Endothelial cell of umbilical vein (primary cell): ENCODE measurements at regions not wholly inside any gene's neighbourhood (a gene's known extent, or its start where the extent isn't known, plus 50 kb on each side); places are given as distances from the start of the nearest gene placed in this dataset.

Experiments used
- BruUV-seq: library from RNA; stranded (reverse); fragments of 400-500 nt; replicated peaks from 2 replicates; lab custom pipeline; 2021; lab: Mats Ljungman, UMichigan
- CTCF ChIA-PET: fragments of 300-600, 350-600 bp; sonication (Branson Sonifier 250); formaldehyde crosslinking; loops from one replicate; lab custom pipeline; 2021; ENCODE audit warnings: antibody characterized with exemption, inconsistent platforms; lab: Charles Lee
- POLR2A ChIA-PET: fragments of 300-600, 350-600 bp; sonication (Branson Sonifier 250); formaldehyde crosslinking; loops from one replicate; lab custom pipeline; 2021; ENCODE audit warnings: antibody characterized with exemption, inconsistent platforms; lab: Charles Lee
- DNase-seq: peaks from one replicate; pipeline ENCODE4 v3.0.0-alpha.2; 2011; ENCODE audit warnings: low read depth, low spot score
- FAIRE-seq: peaks from 2 replicates; lab custom pipeline; 2011; peaks lifted over from hg19 to GRCh38; lab: Jason Lieb, UNC
- H2AFZ ChIP-seq: 2 replicates; pipeline ENCODE4 v1.6.0; 2012; ENCODE audit warnings: low read depth, low read length, control low read depth, inconsistent platforms
- H3K27ac ChIP-seq: 2 replicates; pipeline ENCODE4 v1.5.1; 2011; ENCODE audit warnings: low read depth, mild to moderate bottlenecking, control low read depth, low read length, moderate library complexity; ENCODE audit not compliant: insufficient read depth
- H3K27me3 ChIP-seq, 2 experiments: 2 replicates each; pipeline versions ENCODE4 v1.6.0 to v1.6.1; 2011; ENCODE audit warnings: low read length in 2 of 2, mixed read lengths in 1 of 2; ENCODE audit not compliant: control insufficient read depth in 2 of 2, insufficient read depth in 2 of 2
- H3K36me3 ChIP-seq, 2 experiments: 2 replicates in 1 of 2; 3 replicates in 1 of 2; pipeline ENCODE4 v1.5.1; 2011; ENCODE audit warnings: low read length in 2 of 2, mild to moderate bottlenecking in 1 of 2, moderate library complexity in 1 of 2; ENCODE audit not compliant: control insufficient read depth in 2 of 2, insufficient read depth in 2 of 2; ENCODE audit errors: extremely low read depth in 1 of 2
- H3K4me1 ChIP-seq: 3 replicates; pipeline ENCODE4 v1.5.1; 2011; ENCODE audit warnings: mild to moderate bottlenecking, low read length; ENCODE audit not compliant: control insufficient read depth, insufficient read depth; ENCODE audit errors: extremely low read depth
- H3K4me2 ChIP-seq: 2 replicates; pipeline ENCODE4 v1.6.1; 2011; ENCODE audit warnings: low read length, control low read depth, mixed read lengths; ENCODE audit not compliant: insufficient read depth
- H3K4me3 ChIP-seq, 3 experiments: fragments of 200-600 bp in 1 of 3; sonication (generic), shearing (Covaris generic) in 1 of 3; replicated peaks in 1 of 3; 2 replicates each; pipeline ENCODE4 v1.5.1; 2011 to 2016; ENCODE audit warnings: control low read depth in 3 of 3, low read length in 3 of 3, mild to moderate bottlenecking in 2 of 3, inconsistent platforms in 1 of 3, low read depth in 1 of 3, moderate library complexity in 1 of 3; ENCODE audit not compliant: insufficient read depth in 1 of 3
- H3K79me2 ChIP-seq: 2 replicates; pipeline ENCODE4 v1.6.0; 2012; ENCODE audit warnings: low read length, inconsistent platforms; ENCODE audit not compliant: control insufficient read depth, insufficient read depth
- H3K9ac ChIP-seq: replicated peaks from 2 replicates; pipeline ENCODE3; 2011; ENCODE audit warnings: low read length, control low read depth; ENCODE audit not compliant: insufficient read depth; ENCODE audit errors: extremely low read depth
- H3K9me1 ChIP-seq: replicated peaks from 3 replicates; pipeline ENCODE4 v1.6.0; 2011; ENCODE audit warnings: mild to moderate bottlenecking, low read length; ENCODE audit not compliant: control insufficient read depth, insufficient read depth; ENCODE audit errors: extremely low read depth
- H3K9me3 ChIP-seq: replicated peaks from 2 replicates; pipeline ENCODE4 v1.5.1; 2012; ENCODE audit warnings: low read length, inconsistent platforms; ENCODE audit not compliant: control insufficient read depth, insufficient read depth
- H4K20me1 ChIP-seq: replicated peaks from 2 replicates; pipeline ENCODE3; 2011; ENCODE audit warnings: mild to moderate bottlenecking, low read length; ENCODE audit not compliant: control insufficient read depth, insufficient read depth; ENCODE audit errors: extremely low read depth
- CTCF ChIP-seq, 2 donors: IDR thresholded peaks; 1 replicate in 1 of 2; 2 replicates in 1 of 2; pipeline ENCODE4 v1.5.1; 2011; ENCODE audit warnings: low read length in 2 of 2, mild to moderate bottlenecking in 2 of 2, moderate library complexity in 2 of 2, control low read depth in 1 of 2, inconsistent platforms in 1 of 2, low read depth in 1 of 2; ENCODE audit not compliant: insufficient read depth in 1 of 2; ENCODE audit errors: extremely low read depth in 1 of 2
- EZH2 ChIP-seq: IDR thresholded peaks from 2 replicates; pipeline ENCODE4 v1.6.1; 2012; ENCODE audit warnings: borderline replicate concordance, low read depth, mild to moderate bottlenecking, moderate library complexity, low read length, inconsistent platforms; ENCODE audit not compliant: severe bottlenecking
- FOS ChIP-seq: IDR thresholded peaks from 2 replicates; pipeline ENCODE4 v1.6.1; 2011; ENCODE audit warnings: mild to moderate bottlenecking, low read length, moderate library complexity, borderline replicate concordance; ENCODE audit not compliant: insufficient read depth
- POLR2A ChIP-seq: IDR thresholded peaks from 2 replicates; pipeline ENCODE4 v1.6.1; 2012; ENCODE audit warnings: low read depth, mild to moderate bottlenecking, control low read depth, low read length
- POLR2AphosphoS5 ChIP-seq: IDR thresholded peaks from 2 replicates; pipeline ENCODE4 v1.6.1; 2012; ENCODE audit warnings: low read depth, mild to moderate bottlenecking, control low read depth, low read length, moderate library complexity; ENCODE audit not compliant: insufficient read depth
- dilution Hi-C: fragments of 300-500 bp; cut with MboI; formaldehyde crosslinking; loops from one replicate; pipeline ENCODE4 v1.15.0; 2019; ENCODE audit warnings: low sequenced_read_pairs; ENCODE audit not compliant: extremely low pct_ligation_motif_present
- intact Hi-C: fragments of 100-400 bp; cut with micrococcal nuclease; formaldehyde crosslinking; loops from one replicate; pipeline ENCODE4 v1.10.0; 2022
- TF ChIP-seq, protein P1 (sequence below): IDR thresholded peaks from 2 replicates; pipeline ENCODE4 v1.6.1; 2011; ENCODE audit not compliant: insufficient read depth, insufficient read length

GRCh38 chr1:201750120-201750519, 78.8 kb upstream of the IPO9 start:
- Histone ChIP-seq H4K20me1 (no peaks in the 10 kb centered on the region), H3K4me1 (peaks cover 80% of the 10 kb centered on the region), H3K9me1 (no peaks in the 10 kb centered on the region), H3K27me3 (no peaks in the 10 kb centered on the region), H3K36me3 (no peaks in the 10 kb centered on the region), H3K79me2 (peaks cover 70% of the 10 kb centered on the region), H3K9ac (peak overlapping the region; percentile 84), H3K4me2 (peak overlapping the region; percentile 73), H3K4me3 (no peak overlapping the region), H3K27ac (peak overlapping the region; percentile 99), H3K9me3 (no peaks in the 10 kb centered on the region), H2AFZ (no peak overlapping the region)
- no peak for FAIRE-seq
- intact Hi-C loops (loop anchor here (1.0 to 2.0 kb wide), 2 partner anchors 23 to 37 kb away; no protein-coding TSS in a partner anchor), dilution Hi-C loops (no loop called here)
- ChIA-PET CTCF (interaction anchor here (0.7 to 14.5 kb wide), 6 partner anchors 10 to 43 kb away, joined by 3 to 139 read pairs (median 4); no protein-coding TSS in a partner anchor), POLR2A (no interaction called here)
- DNase-seq: peak; percentile 35
- TF ChIP-seq CTCF (IDR thresholded peaks at IDR 0.05; ENCODE audit: extremely low read depth in 1 of 2, insufficient read depth in 1 of 2, low read depth in 1 of 2, low read length in 2 of 2): no peak
- TF ChIP-seq, protein P1, sequence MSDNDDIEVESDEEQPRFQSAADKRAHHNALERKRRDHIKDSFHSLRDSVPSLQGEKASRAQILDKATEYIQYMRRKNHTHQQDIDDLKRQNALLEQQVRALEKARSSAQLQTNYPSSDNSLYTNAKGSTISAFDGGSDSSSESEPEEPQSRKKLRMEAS: no peak
- TF ChIP-seq EZH2: no peak
- no peak for TF ChIP-seq POLR2AphosphoS5
- no peak for TF ChIP-seq POLR2A
- no peak for TF ChIP-seq FOS
- BruUV-seq: no TSS peak
